ENCODE measurements at regions not wholly inside any gene's neighbourhood (a gene's known extent, or its start where the extent isn't known, plus 50 kb on each side); places are given as distances from the start of the nearest gene placed in this dataset.

DNA sequence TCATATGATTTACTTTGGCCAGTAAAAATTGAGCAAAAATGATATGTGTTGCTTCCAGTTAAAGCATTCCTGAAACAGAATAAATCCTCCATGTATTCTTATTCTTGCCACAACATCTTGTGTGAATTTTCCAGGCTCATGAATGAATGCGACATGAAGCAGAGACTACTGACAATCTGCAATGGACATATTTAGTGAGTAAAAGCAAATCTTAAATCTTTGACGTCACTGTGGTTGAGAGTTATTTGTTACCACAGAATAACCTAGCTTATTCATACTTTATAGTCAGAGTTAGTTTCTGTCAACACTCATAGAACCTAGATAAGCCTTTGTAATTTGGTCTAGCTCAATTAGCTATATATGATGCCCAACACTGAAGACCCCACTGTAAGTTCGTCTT, 1443.1 kb downstream of the PCDH9 start:
- TF ChIP-seq, protein P1, sequence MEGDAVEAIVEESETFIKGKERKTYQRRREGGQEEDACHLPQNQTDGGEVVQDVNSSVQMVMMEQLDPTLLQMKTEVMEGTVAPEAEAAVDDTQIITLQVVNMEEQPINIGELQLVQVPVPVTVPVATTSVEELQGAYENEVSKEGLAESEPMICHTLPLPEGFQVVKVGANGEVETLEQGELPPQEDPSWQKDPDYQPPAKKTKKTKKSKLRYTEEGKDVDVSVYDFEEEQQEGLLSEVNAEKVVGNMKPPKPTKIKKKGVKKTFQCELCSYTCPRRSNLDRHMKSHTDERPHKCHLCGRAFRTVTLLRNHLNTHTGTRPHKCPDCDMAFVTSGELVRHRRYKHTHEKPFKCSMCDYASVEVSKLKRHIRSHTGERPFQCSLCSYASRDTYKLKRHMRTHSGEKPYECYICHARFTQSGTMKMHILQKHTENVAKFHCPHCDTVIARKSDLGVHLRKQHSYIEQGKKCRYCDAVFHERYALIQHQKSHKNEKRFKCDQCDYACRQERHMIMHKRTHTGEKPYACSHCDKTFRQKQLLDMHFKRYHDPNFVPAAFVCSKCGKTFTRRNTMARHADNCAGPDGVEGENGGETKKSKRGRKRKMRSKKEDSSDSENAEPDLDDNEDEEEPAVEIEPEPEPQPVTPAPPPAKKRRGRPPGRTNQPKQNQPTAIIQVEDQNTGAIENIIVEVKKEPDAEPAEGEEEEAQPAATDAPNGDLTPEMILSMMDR (IDR thresholded peaks at IDR 0.05 in 4 of 5, conservative IDR thresholded peaks at IDR 0.05 in 1 of 5) = no peak
- no peak for TF ChIP-seq POLR2A (IDR thresholded peaks at IDR 0.05)

Data from gastrocnemius medialis (tissue), 4 donors.